Tibial nerve (tissue), 4 donors: ENCODE measurements at regions not wholly inside any gene's neighbourhood (a gene's known extent, or its start where the extent isn't known, plus 50 kb on each side); places are given as distances from the start of the nearest gene placed in this dataset.

Source experiments
- DNase-seq, 2 donors: peaks; one replicate each; pipeline ENCODE4 v3.0.0-alpha.2; 2019; ENCODE audit warnings: low spot score in 2 of 2
- H3K27ac ChIP-seq, 4 donors: fragments of 200-600 bp; sonication (generic) in 3 of 4; one replicate each; pipeline ENCODE4 v1.5.1; 2017 to 2019; ENCODE audit warnings: mild to moderate bottlenecking in 1 of 4
- H3K27me3 ChIP-seq, 2 donors: fragments of 200-600 bp; sonication (generic) in 1 of 2; one replicate each; pipeline versions ENCODE4 v1.5.1 to v1.6.0; 2017 to 2019
- H3K36me3 ChIP-seq, 3 donors: fragments of 200-600 bp; sonication (generic); one replicate each; pipeline ENCODE4 v1.5.1; 2018 to 2019
- H3K4me1 ChIP-seq, 4 donors: fragments of 200-600 bp; sonication (generic) in 3 of 4; one replicate each; pipeline ENCODE4 v1.5.1; 2017 to 2019
- H3K4me3 ChIP-seq, 4 donors: fragments of 200-600 bp; sonication (generic) in 3 of 4; one replicate each; pipeline ENCODE4 v1.5.1; 2017 to 2019; ENCODE audit warnings: mild to moderate bottlenecking in 1 of 4, moderate library complexity in 1 of 4
- H3K9me3 ChIP-seq, 4 donors: fragments of 200-600 bp; sonication (generic) in 3 of 4; one replicate each; pipeline ENCODE4 v1.5.1; 2017 to 2019
- EP300 ChIP-seq, 2 donors: sonication (generic); formaldehyde crosslinking; IDR thresholded peaks; one replicate each; pipeline ENCODE4 v1.6.1; 2017; ENCODE audit warnings: antibody characterized with exemption in 2 of 2, mild to moderate bottlenecking in 1 of 2
- POLR2A ChIP-seq, 2 donors: fragments of 450-650 bp; IDR thresholded peaks; one replicate each; pipeline ENCODE4 v1.6.1; 2017; ENCODE audit warnings: antibody characterized with exemption in 2 of 2, mild to moderate bottlenecking in 2 of 2, moderate library complexity in 2 of 2
- WGBS, 2 donors: methylation state at CpG; one replicate each; pipeline ENCODE4 v1.1.5; 2018; 5-methylcytosine and 5-hydroxymethylcytosine counted together
- TF ChIP-seq, protein P1 (sequence below), 5 experiments: fragments of 200-600 bp in 3 of 5; fragments of 450-650 bp in 2 of 5; sonication (generic) in 3 of 5; IDR thresholded peaks; one replicate each; pipeline ENCODE4 v1.5.1; 2016 to 2019; ENCODE audit warnings: antibody characterized with exemption in 5 of 5, mild to moderate bottlenecking in 3 of 5, moderate library complexity in 2 of 5

DNA sequence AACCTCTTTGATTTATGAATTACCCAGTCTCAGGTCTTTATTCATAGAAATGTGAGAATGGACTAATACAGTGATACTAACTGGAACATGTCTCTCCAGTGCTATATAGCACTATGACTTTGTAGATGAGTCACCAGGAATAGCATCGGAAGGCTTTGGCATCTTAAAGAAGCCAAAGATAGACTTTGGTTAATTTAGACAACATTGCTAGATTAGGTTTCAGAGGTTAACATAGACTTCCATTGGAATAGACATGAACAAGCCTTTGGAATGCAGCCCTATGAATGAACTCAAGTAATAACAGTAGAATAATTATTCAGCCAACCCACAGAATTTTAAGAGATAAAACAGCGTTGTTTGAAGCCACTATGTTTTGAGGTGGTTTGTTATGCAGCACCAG lies 169.2 kb downstream of the HGF start:
- H3K4me3 ChIP-seq, result no peak overlapping the region
- no peak overlapping the region for H3K27ac ChIP-seq
- no peaks in the 10 kb centered on the region for H3K27me3 ChIP-seq
- DNase-seq, result no peak
- H3K9me3 ChIP-seq, result no peaks in the 10 kb centered on the region
- no peak for TF ChIP-seq POLR2A (IDR thresholded peaks at IDR 0.05)
- TF ChIP-seq, protein P1, sequence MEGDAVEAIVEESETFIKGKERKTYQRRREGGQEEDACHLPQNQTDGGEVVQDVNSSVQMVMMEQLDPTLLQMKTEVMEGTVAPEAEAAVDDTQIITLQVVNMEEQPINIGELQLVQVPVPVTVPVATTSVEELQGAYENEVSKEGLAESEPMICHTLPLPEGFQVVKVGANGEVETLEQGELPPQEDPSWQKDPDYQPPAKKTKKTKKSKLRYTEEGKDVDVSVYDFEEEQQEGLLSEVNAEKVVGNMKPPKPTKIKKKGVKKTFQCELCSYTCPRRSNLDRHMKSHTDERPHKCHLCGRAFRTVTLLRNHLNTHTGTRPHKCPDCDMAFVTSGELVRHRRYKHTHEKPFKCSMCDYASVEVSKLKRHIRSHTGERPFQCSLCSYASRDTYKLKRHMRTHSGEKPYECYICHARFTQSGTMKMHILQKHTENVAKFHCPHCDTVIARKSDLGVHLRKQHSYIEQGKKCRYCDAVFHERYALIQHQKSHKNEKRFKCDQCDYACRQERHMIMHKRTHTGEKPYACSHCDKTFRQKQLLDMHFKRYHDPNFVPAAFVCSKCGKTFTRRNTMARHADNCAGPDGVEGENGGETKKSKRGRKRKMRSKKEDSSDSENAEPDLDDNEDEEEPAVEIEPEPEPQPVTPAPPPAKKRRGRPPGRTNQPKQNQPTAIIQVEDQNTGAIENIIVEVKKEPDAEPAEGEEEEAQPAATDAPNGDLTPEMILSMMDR (IDR thresholded peaks at IDR 0.05), result no peak
- peaks cover 0 to 9% (median 0%) of the 10 kb centered on the region in 4 donors for H3K4me1 ChIP-seq
- H3K36me3 ChIP-seq, result no peaks in the 10 kb centered on the region
- WGBS, 2 donors, result 31 to 38% methylated on average over 2 of the region's 2 CpGs

DNA sequence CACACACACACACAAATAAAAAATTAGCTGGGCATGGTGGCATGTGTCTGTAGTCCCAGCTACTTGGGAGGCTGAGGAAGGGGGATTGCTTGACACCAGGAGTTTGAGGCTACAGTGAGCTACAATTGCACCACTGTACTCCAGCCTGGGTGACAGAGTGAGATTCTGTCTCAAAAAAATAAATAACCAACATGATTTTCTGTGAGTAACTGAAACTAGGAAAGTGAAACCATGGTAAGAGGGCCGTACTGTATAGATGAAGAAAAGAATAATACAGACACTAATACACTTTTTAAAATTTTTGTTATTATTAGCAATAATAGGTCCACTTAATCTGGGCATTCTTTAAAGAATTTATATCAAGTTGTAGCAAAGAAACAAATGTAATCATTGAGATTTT lies 170.9 kb downstream of the HGF start:
- Histone ChIP-seq H3K27me3 (no peaks in the 10 kb centered on the region), H3K4me3 (no peak overlapping the region), H3K27ac (no peak overlapping the region), H3K9me3 (no peaks in the 10 kb centered on the region), H3K36me3 (no peaks in the 10 kb centered on the region), H3K4me1 (peaks cover 0 to 2% (median 0%) of the 10 kb centered on the region in 4 donors)
- DNase-seq, result no peak
- 60 to 66% methylated on average over 1 of the region's 1 CpG for WGBS, 2 donors
- TF ChIP-seq, protein P1 (IDR thresholded peaks at IDR 0.05), result no peak
- TF ChIP-seq EP300 (IDR thresholded peaks at IDR 0.05) (no peak), POLR2A (IDR thresholded peaks at IDR 0.05) (no peak)

DNA sequence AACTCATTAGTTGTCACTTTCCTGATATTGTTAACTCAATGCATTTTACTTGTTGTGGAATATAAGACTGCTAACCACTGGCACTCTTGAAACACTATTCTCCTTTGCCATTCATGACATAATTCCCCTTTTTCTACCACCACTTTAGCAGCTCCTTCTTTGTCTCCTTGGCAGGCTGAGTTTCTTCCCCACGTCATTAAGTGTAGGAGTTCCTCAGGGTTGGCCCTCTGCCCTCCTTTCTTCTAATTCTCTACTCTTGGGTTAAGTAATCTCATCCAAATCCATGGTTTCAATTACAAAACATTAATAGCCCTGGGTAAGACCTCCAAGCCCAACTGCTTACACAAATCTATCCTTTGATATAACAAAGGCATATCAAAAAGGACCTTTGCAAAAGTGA lies 175.1 kb downstream of the HGF start:
- no peaks in the 10 kb centered on the region for H3K27me3 ChIP-seq
- no peak overlapping the region for H3K4me3 ChIP-seq
- H3K9me3 ChIP-seq, result no peaks in the 10 kb centered on the region
- DNase-seq, result no peak
- H3K36me3 ChIP-seq, result no peaks in the 10 kb centered on the region
- 24% methylated on average over 1 of the region's 1 CpG for WGBS, 2 donors
- no peaks in the 10 kb centered on the region for H3K4me1 ChIP-seq
- TF ChIP-seq, protein P1 (IDR thresholded peaks at IDR 0.05), result no peak
- TF ChIP-seq EP300 (IDR thresholded peaks at IDR 0.05) (no peak), POLR2A (IDR thresholded peaks at IDR 0.05) (no peak)
- H3K27ac ChIP-seq, result no peak overlapping the region

DNA sequence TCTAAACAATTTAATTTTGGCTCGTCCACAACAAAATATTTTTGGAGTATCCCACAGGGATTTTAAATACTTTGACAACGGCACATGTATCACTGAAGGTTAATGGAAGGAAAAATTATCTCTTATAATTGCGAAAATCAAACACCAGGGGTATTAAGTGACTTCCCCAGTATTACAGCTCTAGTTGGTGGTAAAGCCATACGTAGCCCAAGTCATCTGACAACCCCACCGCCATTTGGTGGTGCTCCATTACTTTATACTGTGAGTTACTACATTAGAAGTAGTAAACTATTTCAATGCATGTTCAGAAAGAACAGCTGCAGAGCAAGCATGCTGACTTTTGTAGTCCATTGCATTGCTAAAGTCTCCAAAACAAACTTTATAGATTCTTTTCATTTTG lies 179.7 kb downstream of the HGF start:
- no peaks in the 10 kb centered on the region for H3K4me1 ChIP-seq
- no peaks in the 10 kb centered on the region for H3K9me3 ChIP-seq
- TF ChIP-seq EP300 (IDR thresholded peaks at IDR 0.05) (no peak), POLR2A (IDR thresholded peaks at IDR 0.05) (no peak)
- TF ChIP-seq, protein P1 (IDR thresholded peaks at IDR 0.05), result no peak
- H3K4me3 ChIP-seq, result no peak overlapping the region
- H3K36me3 ChIP-seq, result no peaks in the 10 kb centered on the region
- no peak overlapping the region for H3K27ac ChIP-seq
- 57 to 63% methylated on average over 5 of the region's 5 CpGs for WGBS, 2 donors
- H3K27me3 ChIP-seq, result no peaks in the 10 kb centered on the region
- no peak for DNase-seq

DNA sequence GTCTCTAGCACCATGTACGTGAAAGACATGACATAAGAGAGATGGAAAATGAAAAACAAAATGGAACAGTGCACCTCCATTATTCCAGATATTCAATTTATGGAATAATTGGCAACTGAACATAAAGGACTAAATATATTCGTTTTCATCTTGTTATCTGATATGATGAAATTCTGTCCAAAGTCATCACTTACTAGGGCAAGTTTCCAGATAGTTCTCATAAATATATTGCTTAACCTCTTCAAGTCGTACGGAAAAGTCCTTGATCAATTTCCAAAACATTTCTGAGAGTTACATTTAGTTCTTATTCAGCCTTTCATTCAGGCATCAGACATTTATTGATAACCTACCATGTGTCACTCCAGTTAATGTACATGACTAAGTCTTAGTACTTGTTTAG lies 185.2 kb downstream of the HGF start:
- H3K4me1 ChIP-seq, result no peaks in the 10 kb centered on the region
- no peak for DNase-seq
- no peak overlapping the region for H3K4me3 ChIP-seq
- H3K27me3 ChIP-seq, result no peaks in the 10 kb centered on the region
- H3K9me3 ChIP-seq, result no peaks in the 10 kb centered on the region
- TF ChIP-seq EP300 (IDR thresholded peaks at IDR 0.05), result no peak
- no peak for TF ChIP-seq POLR2A (IDR thresholded peaks at IDR 0.05)
- TF ChIP-seq, protein P1 (IDR thresholded peaks at IDR 0.05), result no peak
- WGBS, 2 donors, result 70 to 72% methylated on average over 4 of the region's 4 CpGs
- H3K27ac ChIP-seq, result no peak overlapping the region
- H3K36me3 ChIP-seq, result no peaks in the 10 kb centered on the region
